Stimulated activated CD4-positive, alpha-beta T cell treated with anti-CD3 and anti-CD28 coated beads, Interleukin-2, amount 100 ng/mL, for 48 hours (primary cell): ENCODE measurements at regions not wholly inside any gene's neighbourhood (a gene's known extent, or its start where the extent isn't known, plus 50 kb on each side); places are given as distances from the start of the nearest gene placed in this dataset.
"Not testable (repeated sequence)": the region's sequence is repeated elsewhere in the genome, so short reads cannot be mapped to it uniquely, and the experiment has no call there.

Experiments
- DNase-seq, 2 donors: peaks; one replicate each; pipeline ENCODE4 v3.0.0-alpha.2; 2020

DNA sequence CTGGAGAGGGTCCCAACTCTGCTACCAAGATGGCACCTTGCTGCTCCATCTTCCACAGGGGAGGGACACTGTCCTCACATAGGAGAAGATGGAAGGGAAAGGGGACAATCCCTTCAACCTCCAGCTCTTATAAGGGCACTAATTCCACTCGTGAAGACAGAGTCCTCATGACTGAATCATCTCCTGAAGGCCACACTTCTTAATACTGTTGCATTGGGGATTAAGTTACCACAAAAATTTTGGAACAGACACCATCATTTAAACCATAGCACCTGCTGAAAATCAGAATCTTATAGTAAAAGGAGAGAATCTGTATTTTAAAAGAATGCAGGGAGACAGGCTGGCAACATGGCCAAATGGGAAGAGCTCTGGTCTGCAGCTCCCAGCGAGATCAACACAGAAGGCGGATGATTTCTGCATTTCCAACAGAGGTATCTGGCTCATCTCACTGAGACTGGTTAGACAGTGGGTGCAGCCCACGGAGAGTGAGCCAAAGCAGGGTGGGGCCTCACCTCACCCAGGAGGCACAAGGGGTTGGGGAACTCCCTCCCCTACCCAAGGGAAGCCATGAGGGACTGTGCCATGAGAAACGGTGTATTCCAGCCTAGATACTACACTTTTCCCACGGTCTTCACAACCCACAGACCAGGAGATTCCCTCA lies 69.4 kb upstream of the LIPC start:
- no peak for DNase-seq

DNA sequence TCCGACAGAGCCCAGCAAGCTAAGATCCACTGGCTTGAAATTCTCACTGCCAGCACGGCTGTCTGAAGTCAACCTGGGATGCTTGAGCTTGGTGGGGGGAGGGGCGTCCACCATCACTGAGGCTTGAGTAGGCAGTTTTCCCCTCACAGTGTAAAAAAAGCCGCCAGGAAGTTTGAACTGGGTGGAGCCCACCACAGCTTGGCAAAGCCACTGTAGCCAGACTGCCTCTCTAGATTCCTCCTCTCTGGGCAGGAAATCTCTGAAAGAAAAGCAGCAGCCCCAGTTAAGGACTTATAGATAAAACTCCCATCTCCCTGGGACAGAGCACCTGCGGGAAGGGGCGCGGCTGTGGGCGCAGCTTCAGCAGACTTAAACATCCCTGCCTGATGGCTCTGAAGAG lies 68.7 kb upstream of the LIPC start:
- DNase-seq = not testable (repeated sequence)

GRCh38 chr15:58363673-58364072 lies 68.1 kb upstream of the LIPC start:
- not testable (repeated sequence) for DNase-seq

DNA sequence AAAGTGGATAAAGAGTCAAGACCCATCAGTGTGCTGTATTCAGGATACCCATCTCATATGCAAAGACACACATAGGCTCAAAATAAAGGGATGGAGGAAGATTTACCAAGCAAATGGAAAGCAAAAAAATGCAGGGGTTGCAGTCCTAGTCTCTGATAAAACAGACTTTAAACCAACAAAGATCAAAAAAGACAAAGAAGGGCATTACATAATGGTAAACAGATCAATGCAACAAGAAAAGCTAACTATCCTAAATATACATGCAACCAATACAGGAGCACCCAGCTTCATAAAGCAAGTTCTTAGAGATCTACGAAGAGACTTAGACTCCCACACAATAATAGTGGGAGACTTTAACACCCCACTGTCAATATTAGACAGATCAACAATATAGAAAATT lies 66.7 kb upstream of the LIPC start:
- DNase-seq = not testable (repeated sequence)

DNA sequence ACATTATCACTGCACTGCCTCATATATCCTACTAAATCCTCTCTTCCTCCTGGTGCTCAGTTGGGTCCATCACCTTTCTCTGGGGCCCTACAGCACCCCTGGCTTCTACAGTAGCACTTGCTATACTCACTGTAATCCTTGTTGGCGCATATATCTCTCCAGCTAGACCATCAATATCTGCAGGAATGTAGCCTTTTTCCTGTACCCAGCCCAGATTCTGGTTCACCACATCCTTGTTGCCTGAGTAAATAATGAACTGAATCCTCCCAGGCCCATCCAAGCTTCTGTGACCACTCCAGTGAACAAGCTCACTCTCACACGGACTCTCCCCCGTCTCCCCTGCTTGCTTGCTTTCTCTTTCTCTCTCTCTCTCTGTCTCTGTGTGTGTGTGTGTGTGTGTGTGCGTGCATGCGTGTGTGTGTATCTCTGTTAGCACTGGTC lies 62.5 kb upstream of the LIPC start:
- no peak for DNase-seq

GRCh38 chr15:58369956-58370355 lies 61.8 kb upstream of the LIPC start:
- no peak for DNase-seq

- no peak for DNase-seq
Observed at GRCh38 chr15:58374147-58374546, 57.6 kb upstream of the LIPC start.

- no peak for DNase-seq
Observed at GRCh38 chr15:58377193-58377592, 54.6 kb upstream of the LIPC start.

GRCh38 chr15:58378241-58379085 lies 53.3 kb upstream of the LIPC start:
- no peak for DNase-seq

DNA sequence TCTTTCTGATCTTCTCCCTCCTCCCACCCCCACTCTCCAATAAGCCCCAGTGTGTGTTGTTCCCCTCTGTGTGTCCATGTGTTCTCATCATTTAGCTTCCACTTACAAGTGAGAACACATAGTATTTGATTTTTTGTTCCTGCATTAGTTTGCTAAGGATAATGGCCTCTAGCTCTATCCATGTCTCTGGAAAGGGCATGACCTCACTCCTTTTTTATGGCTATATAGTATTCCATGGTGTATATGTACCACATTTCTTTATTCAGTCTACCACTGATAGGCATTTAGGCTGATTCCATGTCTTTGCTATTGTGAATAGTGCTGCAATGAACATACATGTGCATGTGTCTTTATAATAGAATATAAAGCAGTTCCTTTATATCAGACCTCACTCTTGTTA lies 52.3 kb upstream of the LIPC start:
- DNase-seq = not testable (repeated sequence)

- no peak for DNase-seq
Observed at GRCh38 chr15:58380280-58380945, 51.4 kb upstream of the LIPC start.

DNA sequence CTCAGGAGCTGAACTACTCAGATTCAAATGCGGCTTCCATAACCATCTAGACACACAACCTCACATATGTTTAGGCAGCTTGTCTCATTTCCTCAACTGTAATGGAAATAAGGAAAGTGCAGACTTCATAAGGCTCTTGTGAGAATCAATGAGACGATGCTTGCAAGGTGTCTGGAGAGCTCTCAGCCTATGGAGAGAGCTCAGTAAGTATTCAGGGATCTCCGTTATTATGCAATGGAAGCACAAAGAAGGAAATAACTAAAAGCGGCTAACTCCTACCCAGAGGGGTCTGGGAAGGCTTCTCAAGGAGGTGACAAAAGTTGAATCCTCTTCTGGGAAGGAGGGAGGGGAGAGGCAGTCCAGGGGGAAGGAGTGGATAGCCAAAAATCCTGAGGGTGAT lies 50.1 kb upstream of the LIPC start:
- no peak for DNase-seq
